GM12878 (cell line): ENCODE measurements at regions not wholly inside any gene's neighbourhood (a gene's known extent, or its start where the extent isn't known, plus 50 kb on each side); places are given as distances from the start of the nearest gene placed in this dataset.

Experiments
- ATAC-seq: fragments of 200-7000 bp; cut with Tn5 transposase; 3 replicates; pipeline ENCODE4 v1.9.1; 2020; ENCODE audit warnings: mild to moderate bottlenecking, moderate library complexity
- BruUV-seq: library from RNA; stranded (reverse); fragments of 400-500 nt; replicated peaks from 2 replicates; lab custom pipeline; 2021; lab: Mats Ljungman, UMichigan
- CTCF ChIA-PET: fragments of 300-600 bp; sonication (Branson Sonifier 250); formaldehyde crosslinking; extraction: SDS; loops from one replicate; lab custom pipeline; 2021; ENCODE audit warnings: inconsistent platforms; lab: Yijun Ruan, JAX
- POLR2A ChIA-PET: fragments of 350-600 bp; formaldehyde crosslinking; extraction: SDS; loops from one replicate; lab custom pipeline; 2021; ENCODE audit warnings: inconsistent platforms; lab: Charles Lee
- RAD21 ChIA-PET: fragments of 300-600 bp; sonication (Branson Sonifier 250); formaldehyde crosslinking; loops from one replicate; lab custom pipeline; 2023; ENCODE audit warnings: antibody characterized with exemption; ENCODE audit not compliant: unreplicated experiment; lab: Charles Lee
- SMC1A ChIA-PET: fragments of 300-600 bp; sonication (Branson Sonifier 250); formaldehyde crosslinking; loops from one replicate; lab custom pipeline; 2023; ENCODE audit not compliant: unreplicated experiment, uncharacterized antibody; lab: Charles Lee
- DNase-seq: peaks from one replicate; pipeline ENCODE4 v3.0.0-alpha.2; 2011; ENCODE audit warnings: low read depth, low spot score
- FAIRE-seq: peaks from 3 replicates; lab custom pipeline; 2011; peaks lifted over from hg19 to GRCh38; lab: Jason Lieb, UNC
- H2AFZ ChIP-seq: 2 replicates; pipeline ENCODE4 v1.6.0; 2011; ENCODE audit warnings: low read depth, low read length, control low read depth; ENCODE audit not compliant: control insufficient read depth
- H3K27ac ChIP-seq: 2 replicates; pipeline ENCODE4 v1.5.1; 2011; ENCODE audit warnings: control low read depth; ENCODE audit not compliant: control insufficient read depth, insufficient read depth
- H3K27me3 ChIP-seq, 2 experiments: replicated peaks in 1 of 2; 2 replicates each; pipeline versions ENCODE4 v1.6.0 to v1.6.1; 2011; ENCODE audit warnings: low read length in 1 of 2; ENCODE audit not compliant: control insufficient read depth in 2 of 2, insufficient read depth in 2 of 2
- H3K36me3 ChIP-seq, 2 experiments: 2 replicates each; pipeline ENCODE4 v1.5.1; 2011; ENCODE audit warnings: low read length in 1 of 2; ENCODE audit not compliant: control insufficient read depth in 2 of 2, insufficient read depth in 2 of 2
- H3K4me1 ChIP-seq: 2 replicates; pipeline ENCODE4 v1.6.1; 2011; ENCODE audit warnings: mild to moderate bottlenecking, low read length, moderate library complexity, mixed read lengths; ENCODE audit not compliant: control insufficient read depth, insufficient read depth
- H3K4me2 ChIP-seq: 2 replicates; pipeline ENCODE4 v1.6.0; 2011; ENCODE audit warnings: control low read depth; ENCODE audit not compliant: control insufficient read depth, insufficient read depth
- H3K4me3 ChIP-seq: fragments of 200-600 bp; sonication (generic); 2 replicates; pipeline ENCODE4 v1.5.1; 2016
- H3K79me2 ChIP-seq: 2 replicates; pipeline ENCODE4 v1.6.0; 2011; ENCODE audit warnings: low read length; ENCODE audit not compliant: control insufficient read depth, insufficient read depth
- H3K9ac ChIP-seq: 2 replicates; pipeline ENCODE4 v1.8.0; 2011; ENCODE audit warnings: low read length, control low read depth, mixed read lengths; ENCODE audit not compliant: control insufficient read depth, insufficient read depth
- H3K9me3 ChIP-seq: replicated peaks from 3 replicates; pipeline ENCODE4 v1.5.1; 2011; ENCODE audit warnings: mild to moderate bottlenecking, low read length; ENCODE audit not compliant: control insufficient read depth, insufficient read depth
- H4K20me1 ChIP-seq: 2 replicates; pipeline ENCODE4 v1.6.0; 2011; ENCODE audit not compliant: control insufficient read depth, insufficient read depth
- BCL3 ChIP-seq: IDR thresholded peaks from 2 replicates; pipeline ENCODE4 v1.6.1; 2011; ENCODE audit warnings: borderline replicate concordance, low read depth, mild to moderate bottlenecking, moderate library complexity, low read length; ENCODE audit not compliant: insufficient read depth, poor library complexity, severe bottlenecking
- MYB ChIP-seq: fragments of 150-350 bp; IDR thresholded peaks from 2 replicates; pipeline ENCODE4 v1.6.1; 2014; ENCODE audit warnings: mild to moderate bottlenecking, low read depth, low read length, borderline replicate concordance
- MYC ChIP-seq: IDR thresholded peaks from 2 replicates; pipeline ENCODE4 v1.6.1; 2011; ENCODE audit warnings: mild to moderate bottlenecking, low read length, moderate library complexity, inconsistent platforms; ENCODE audit not compliant: insufficient read depth, insufficient replicate concordance, insufficient read length, severe bottlenecking
- SMAD5 ChIP-seq: IDR thresholded peaks from 2 replicates; pipeline ENCODE4 v1.6.1; 2016; ENCODE audit warnings: antibody characterized with exemption, low read depth
- USF1 ChIP-seq: IDR thresholded peaks from 2 replicates; pipeline ENCODE4 v1.6.1; 2011; ENCODE audit warnings: borderline replicate concordance, low read depth, mild to moderate bottlenecking, moderate library complexity, mixed read lengths, low read length; ENCODE audit not compliant: insufficient read depth; ENCODE audit errors: extremely low read length
- in situ Hi-C: fragments of 300-500 bp; cut with MboI; formaldehyde crosslinking; loops from 9 replicates; pipeline ENCODE4 v1.14.3; 2018; ENCODE audit warnings: mixed read lengths
- intact Hi-C: fragments of 100-400 bp; cut with micrococcal nuclease; formaldehyde crosslinking; loops from one replicate; pipeline ENCODE4 v1.14.2; 2022; ENCODE audit not compliant: unreplicated experiment

GRCh38 chr1:239239529-239239928 is 146.8 kb upstream of the CHRM3 start:
- in situ Hi-C loops (no loop called here), intact Hi-C loops (no loop called here)
- CTCF ChIA-PET: no interaction called here
- RAD21 ChIA-PET: no interaction called here
- POLR2A ChIA-PET: no interaction called here
- H3K4me1 ChIP-seq: no peaks in the 10 kb centered on the region
- H3K4me3 ChIP-seq: no peak overlapping the region
- ATAC-seq: no peak
- SMC1A ChIA-PET: no interaction called here
- BruUV-seq: no TSS peak
- H3K9ac ChIP-seq: no peak overlapping the region
- H3K4me2 ChIP-seq: no peak overlapping the region
- no peaks in the 10 kb centered on the region for H3K79me2 ChIP-seq
- no peak overlapping the region for H3K27ac ChIP-seq
- no peak for FAIRE-seq
- H3K9me3 ChIP-seq: no peaks in the 10 kb centered on the region; the same call in 2 of the 3 replicates
- TF ChIP-seq SMAD5 (no peak), MYB (no peak), MYC (no peak), USF1 (no peak), BCL3 (no peak)
- H3K27me3 ChIP-seq: no peaks in the 10 kb centered on the region
- H4K20me1 ChIP-seq: no peaks in the 10 kb centered on the region
- H3K36me3 ChIP-seq: no peaks in the 10 kb centered on the region
- no peak for DNase-seq
- H2AFZ ChIP-seq: no peak overlapping the region
